Activated CD4-positive, alpha-beta T cell treated with anti-CD3 and anti-CD28 coated beads, Interleukin-2, amount 10 ng/mL, durations not matched to agents 7 days and 5 days (primary cell): ENCODE measurements at regions not wholly inside any gene's neighbourhood (a gene's known extent, or its start where the extent isn't known, plus 50 kb on each side); places are given as distances from the start of the nearest gene placed in this dataset.
"Not testable (repeated sequence)": the region's sequence is repeated elsewhere in the genome, so short reads cannot be mapped to it uniquely, and the experiment has no call there.

ENCODE experiments used
- CTCF ChIA-PET: fragments of 350-600 bp; sonication (Branson Sonifier 250); formaldehyde crosslinking; loops from one replicate; lab custom pipeline; 2021; ENCODE audit warnings: antibody characterized with exemption; lab: Charles Lee
- POLR2A ChIA-PET: fragments of 350-600 bp; sonication (Branson Sonifier 250); formaldehyde crosslinking; loops from one replicate; lab custom pipeline; 2021; ENCODE audit warnings: antibody characterized with exemption; lab: Charles Lee
- DNase-seq: peaks from one replicate; pipeline ENCODE4 v3.0.0-alpha.2; 2020
- H3K27ac Mint-ChIP-seq: one replicate; pipeline ENCODE4 v1.8.0; 2021; ENCODE audit warnings: mild to moderate bottlenecking, moderate library complexity, mixed read lengths
- H3K27me3 Mint-ChIP-seq: one replicate; pipeline ENCODE4 v1.8.0; 2021; ENCODE audit warnings: mixed read lengths
- H3K36me3 Mint-ChIP-seq: one replicate; pipeline ENCODE4 v1.8.0; 2021; ENCODE audit warnings: low read depth, mixed read lengths
- H3K4me1 Mint-ChIP-seq: one replicate; pipeline ENCODE4 v1.8.0; 2021; ENCODE audit warnings: mixed read lengths
- H3K4me3 Mint-ChIP-seq: one replicate; pipeline ENCODE4 v1.8.0; 2021; ENCODE audit warnings: mild to moderate bottlenecking, moderate library complexity, mixed read lengths
- H3K9me3 Mint-ChIP-seq: one replicate; pipeline ENCODE4 v1.8.0; 2021; ENCODE audit warnings: mixed read lengths

GRCh38 chr17:13154930-13155329 lies 137.1 kb upstream of the ELAC2 start:
- H3K4me1 Mint-ChIP-seq = no peaks in the 10 kb centered on the region
- POLR2A ChIA-PET = no interaction called here
- no peak overlapping the region for H3K4me3 Mint-ChIP-seq
- DNase-seq = no peak
- H3K9me3 Mint-ChIP-seq = no peaks in the 10 kb centered on the region
- H3K36me3 Mint-ChIP-seq = no peaks in the 10 kb centered on the region
- CTCF ChIA-PET = no interaction called here
- H3K27me3 Mint-ChIP-seq = no peaks in the 10 kb centered on the region
- no peak overlapping the region for H3K27ac Mint-ChIP-seq

GRCh38 chr17:13154398-13154797 lies 136.6 kb upstream of the ELAC2 start:
- POLR2A ChIA-PET = no interaction called here
- Mint-ChIP-seq H3K9me3 (no peaks in the 10 kb centered on the region), H3K4me3 (no peak overlapping the region), H3K27ac (no peak overlapping the region), H3K36me3 (no peaks in the 10 kb centered on the region), H3K27me3 (no peaks in the 10 kb centered on the region), H3K4me1 (no peaks in the 10 kb centered on the region)
- CTCF ChIA-PET = no interaction called here
- no peak for DNase-seq

GRCh38 chr17:13153036-13153435 lies 135.2 kb upstream of the ELAC2 start:
- no peak overlapping the region for H3K27ac Mint-ChIP-seq
- ChIA-PET POLR2A (no interaction called here), CTCF (no interaction called here)
- H3K27me3 Mint-ChIP-seq = no peaks in the 10 kb centered on the region
- no peaks in the 10 kb centered on the region for H3K9me3 Mint-ChIP-seq
- H3K36me3 Mint-ChIP-seq = no peaks in the 10 kb centered on the region
- H3K4me1 Mint-ChIP-seq = no peaks in the 10 kb centered on the region
- H3K4me3 Mint-ChIP-seq = no peak overlapping the region
- no peak for DNase-seq

- CTCF ChIA-PET = no interaction called here
- Mint-ChIP-seq H3K4me3 (no peak overlapping the region), H3K9me3 (no peaks in the 10 kb centered on the region), H3K27ac (no peak overlapping the region), H3K27me3 (no peaks in the 10 kb centered on the region), H3K4me1 (no peaks in the 10 kb centered on the region), H3K36me3 (no peaks in the 10 kb centered on the region)
- no peak for DNase-seq
- POLR2A ChIA-PET = no interaction called here
Observed at GRCh38 chr17:13152501-13152900, 134.7 kb upstream of the ELAC2 start.

- H3K9me3 Mint-ChIP-seq, H3K36me3 Mint-ChIP-seq, H3K27ac Mint-ChIP-seq, DNase-seq, H3K27me3 Mint-ChIP-seq, POLR2A ChIA-PET, H3K4me3 Mint-ChIP-seq, H3K4me1 Mint-ChIP-seq: not testable (repeated sequence)
- CTCF ChIA-PET = interaction anchor here (1.5 kb wide), 1 partner anchor 10 kb away, joined by 3 read pairs; no protein-coding TSS in a partner anchor
Observed at GRCh38 chr17:13150738-13151137, 132.9 kb upstream of the ELAC2 start.

- ChIA-PET CTCF (no interaction called here), POLR2A (no interaction called here)
- no peaks in the 10 kb centered on the region for H3K4me1 Mint-ChIP-seq
- no peaks in the 10 kb centered on the region for H3K36me3 Mint-ChIP-seq
- no peak overlapping the region for H3K4me3 Mint-ChIP-seq
- H3K27ac Mint-ChIP-seq = no peak overlapping the region
- H3K27me3 Mint-ChIP-seq = no peaks in the 10 kb centered on the region
- H3K9me3 Mint-ChIP-seq = peaks cover 10% of the 10 kb centered on the region
- DNase-seq = no peak
Observed at GRCh38 chr17:13143001-13143400, 125.2 kb upstream of the ELAC2 start.

GRCh38 chr17:13140750-13141149 lies 122.9 kb upstream of the ELAC2 start:
- no peak for DNase-seq
- H3K4me3 Mint-ChIP-seq = no peak overlapping the region
- H3K9me3 Mint-ChIP-seq = peaks cover 14% of the 10 kb centered on the region
- no peak overlapping the region for H3K27ac Mint-ChIP-seq
- ChIA-PET POLR2A (no interaction called here), CTCF (no interaction called here)
- no peaks in the 10 kb centered on the region for H3K36me3 Mint-ChIP-seq
- H3K4me1 Mint-ChIP-seq = no peaks in the 10 kb centered on the region
- no peaks in the 10 kb centered on the region for H3K27me3 Mint-ChIP-seq

GRCh38 chr17:13135506-13135905 lies 117.7 kb upstream of the ELAC2 start:
- H3K27ac Mint-ChIP-seq = no peak overlapping the region
- H3K4me1 Mint-ChIP-seq = no peaks in the 10 kb centered on the region
- peaks cover 14% of the 10 kb centered on the region for H3K9me3 Mint-ChIP-seq
- ChIA-PET CTCF (no interaction called here), POLR2A (no interaction called here)
- H3K4me3 Mint-ChIP-seq = no peak overlapping the region
- H3K36me3 Mint-ChIP-seq = no peaks in the 10 kb centered on the region
- no peaks in the 10 kb centered on the region for H3K27me3 Mint-ChIP-seq
- DNase-seq = no peak

- no peak overlapping the region for H3K4me3 Mint-ChIP-seq
- CTCF ChIA-PET = no interaction called here
- no peaks in the 10 kb centered on the region for H3K27me3 Mint-ChIP-seq
- no peaks in the 10 kb centered on the region for H3K36me3 Mint-ChIP-seq
- no peak overlapping the region for H3K27ac Mint-ChIP-seq
- POLR2A ChIA-PET = no interaction called here
- H3K9me3 Mint-ChIP-seq = peaks cover 8% of the 10 kb centered on the region
- no peak for DNase-seq
- H3K4me1 Mint-ChIP-seq = no peaks in the 10 kb centered on the region
Observed at GRCh38 chr17:13134076-13134475, 116.2 kb upstream of the ELAC2 start.

GRCh38 chr17:13131225-13131624 lies 113.4 kb upstream of the ELAC2 start:
- Mint-ChIP-seq H3K9me3 (no peaks in the 10 kb centered on the region), H3K27ac (no peak overlapping the region), H3K27me3 (no peaks in the 10 kb centered on the region), H3K4me1 (no peaks in the 10 kb centered on the region), H3K4me3 (no peak overlapping the region), H3K36me3 (no peaks in the 10 kb centered on the region)
- DNase-seq = no peak
- CTCF ChIA-PET = no interaction called here
- POLR2A ChIA-PET = no interaction called here

- H3K27ac Mint-ChIP-seq = no peak overlapping the region
- H3K36me3 Mint-ChIP-seq = no peaks in the 10 kb centered on the region
- H3K4me3 Mint-ChIP-seq = no peak overlapping the region
- H3K4me1 Mint-ChIP-seq = no peaks in the 10 kb centered on the region
- no peak for DNase-seq
- ChIA-PET POLR2A (no interaction called here), CTCF (no interaction called here)
- H3K9me3 Mint-ChIP-seq = no peaks in the 10 kb centered on the region
- H3K27me3 Mint-ChIP-seq = no peaks in the 10 kb centered on the region
Observed at GRCh38 chr17:13129356-13129755, 111.5 kb upstream of the ELAC2 start.

- H3K4me3 Mint-ChIP-seq = no peak overlapping the region
- H3K4me1 Mint-ChIP-seq = no peaks in the 10 kb centered on the region
- no peak for DNase-seq
- H3K9me3 Mint-ChIP-seq = no peaks in the 10 kb centered on the region
- ChIA-PET CTCF (interaction anchor here (0.6 kb wide), 2 partner anchors 387 to 1008 kb away, joined by 3 read pairs; no protein-coding TSS in a partner anchor), POLR2A (no interaction called here)
- no peaks in the 10 kb centered on the region for H3K27me3 Mint-ChIP-seq
- no peaks in the 10 kb centered on the region for H3K36me3 Mint-ChIP-seq
- H3K27ac Mint-ChIP-seq = no peak overlapping the region
Observed at GRCh38 chr17:13128676-13129075, 110.8 kb upstream of the ELAC2 start.

- Mint-ChIP-seq H3K4me1 (no peaks in the 10 kb centered on the region), H3K27ac (no peak overlapping the region), H3K9me3 (no peaks in the 10 kb centered on the region), H3K36me3 (no peaks in the 10 kb centered on the region), H3K27me3 (no peaks in the 10 kb centered on the region), H3K4me3 (no peak overlapping the region)
- no peak for DNase-seq
- POLR2A ChIA-PET = no interaction called here
- CTCF ChIA-PET = interaction anchor here (0.6 kb wide), 2 partner anchors 386 to 1008 kb away, joined by 3 read pairs; no protein-coding TSS in a partner anchor
Observed at GRCh38 chr17:13127921-13128602, 110.2 kb upstream of the ELAC2 start.

- CTCF ChIA-PET = no interaction called here
- H3K27ac Mint-ChIP-seq = no peak overlapping the region
- no peak for DNase-seq
- H3K4me1 Mint-ChIP-seq = no peaks in the 10 kb centered on the region
- POLR2A ChIA-PET = no interaction called here
- no peaks in the 10 kb centered on the region for H3K9me3 Mint-ChIP-seq
- H3K36me3 Mint-ChIP-seq = no peaks in the 10 kb centered on the region
- no peaks in the 10 kb centered on the region for H3K27me3 Mint-ChIP-seq
- H3K4me3 Mint-ChIP-seq = no peak overlapping the region
Observed at GRCh38 chr17:13120864-13121263, 103.0 kb upstream of the ELAC2 start.
